ENCODE measurements at regions not wholly inside any gene's neighbourhood (a gene's known extent, or its start where the extent isn't known, plus 50 kb on each side); places are given as distances from the start of the nearest gene placed in this dataset.

DNA sequence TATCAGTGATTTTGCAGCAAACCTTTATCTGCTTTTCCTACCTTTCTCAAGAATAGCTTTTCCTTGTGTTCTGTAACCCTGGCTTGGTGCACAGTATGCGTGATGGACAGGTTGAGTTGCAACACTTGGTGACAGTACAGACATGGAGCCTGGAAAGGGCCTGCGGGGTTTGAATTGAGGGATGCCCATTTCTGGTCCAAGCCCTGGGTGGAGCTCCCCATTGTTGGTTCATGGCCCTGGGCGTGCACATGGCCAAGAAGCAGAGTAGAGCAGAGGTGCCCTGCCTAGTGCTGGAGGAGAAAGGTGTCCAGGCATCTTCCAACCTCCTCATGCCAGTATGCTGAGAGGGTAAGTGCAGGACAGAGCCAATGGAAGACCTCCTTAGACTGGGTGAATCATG, 106.6 kb upstream of the MKLN1 start:
- H3K27me3 Mint-ChIP-seq: no peaks in the 10 kb centered on the region
- peaks cover 2% of the 10 kb centered on the region for H3K4me1 Mint-ChIP-seq (ENCODE audit: unreplicated experiment)
- H3K36me3 Mint-ChIP-seq: no peaks in the 10 kb centered on the region
- no peak overlapping the region for H3K4me3 Mint-ChIP-seq
- TF ChIP-seq, protein P1, sequence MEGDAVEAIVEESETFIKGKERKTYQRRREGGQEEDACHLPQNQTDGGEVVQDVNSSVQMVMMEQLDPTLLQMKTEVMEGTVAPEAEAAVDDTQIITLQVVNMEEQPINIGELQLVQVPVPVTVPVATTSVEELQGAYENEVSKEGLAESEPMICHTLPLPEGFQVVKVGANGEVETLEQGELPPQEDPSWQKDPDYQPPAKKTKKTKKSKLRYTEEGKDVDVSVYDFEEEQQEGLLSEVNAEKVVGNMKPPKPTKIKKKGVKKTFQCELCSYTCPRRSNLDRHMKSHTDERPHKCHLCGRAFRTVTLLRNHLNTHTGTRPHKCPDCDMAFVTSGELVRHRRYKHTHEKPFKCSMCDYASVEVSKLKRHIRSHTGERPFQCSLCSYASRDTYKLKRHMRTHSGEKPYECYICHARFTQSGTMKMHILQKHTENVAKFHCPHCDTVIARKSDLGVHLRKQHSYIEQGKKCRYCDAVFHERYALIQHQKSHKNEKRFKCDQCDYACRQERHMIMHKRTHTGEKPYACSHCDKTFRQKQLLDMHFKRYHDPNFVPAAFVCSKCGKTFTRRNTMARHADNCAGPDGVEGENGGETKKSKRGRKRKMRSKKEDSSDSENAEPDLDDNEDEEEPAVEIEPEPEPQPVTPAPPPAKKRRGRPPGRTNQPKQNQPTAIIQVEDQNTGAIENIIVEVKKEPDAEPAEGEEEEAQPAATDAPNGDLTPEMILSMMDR (conservative IDR thresholded peaks at IDR 0.05): no peak
- no peak overlapping the region for H3K27ac Mint-ChIP-seq
- H3K9me3 Mint-ChIP-seq: peaks cover under 1% of the 10 kb centered on the region
- no peak for DNase-seq (ENCODE audit: extremely low spot score, unreplicated experiment)

DNA sequence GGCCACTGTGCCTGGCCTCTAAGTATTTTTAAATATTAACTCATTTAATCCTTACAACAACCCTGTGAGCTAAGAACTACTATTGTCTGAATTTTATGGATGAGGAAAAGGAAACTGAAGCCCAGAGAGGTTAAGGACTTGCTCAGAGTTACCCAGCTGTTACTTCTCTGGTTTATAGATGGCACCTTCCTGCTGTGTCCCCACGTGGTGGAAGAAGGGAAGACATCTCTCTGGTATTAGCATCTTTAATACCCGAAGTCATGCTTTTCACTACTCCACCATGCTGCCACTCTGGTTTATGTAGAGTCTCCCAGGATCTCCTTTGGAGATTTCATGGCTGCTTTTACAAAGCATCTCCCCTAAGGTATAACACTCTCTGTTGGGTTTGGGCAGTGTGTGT, 105.5 kb upstream of the MKLN1 start:
- Mint-ChIP-seq H3K9me3 (peaks cover 6% of the 10 kb centered on the region), H3K4me1 (ENCODE audit: unreplicated experiment) (peaks cover 8% of the 10 kb centered on the region), H3K27me3 (no peaks in the 10 kb centered on the region), H3K36me3 (no peaks in the 10 kb centered on the region), H3K27ac (no peak overlapping the region), H3K4me3 (no peak overlapping the region)
- no peak for DNase-seq (ENCODE audit: extremely low spot score, unreplicated experiment)
- TF ChIP-seq, protein P1 (conservative IDR thresholded peaks at IDR 0.05): no peak

DNA sequence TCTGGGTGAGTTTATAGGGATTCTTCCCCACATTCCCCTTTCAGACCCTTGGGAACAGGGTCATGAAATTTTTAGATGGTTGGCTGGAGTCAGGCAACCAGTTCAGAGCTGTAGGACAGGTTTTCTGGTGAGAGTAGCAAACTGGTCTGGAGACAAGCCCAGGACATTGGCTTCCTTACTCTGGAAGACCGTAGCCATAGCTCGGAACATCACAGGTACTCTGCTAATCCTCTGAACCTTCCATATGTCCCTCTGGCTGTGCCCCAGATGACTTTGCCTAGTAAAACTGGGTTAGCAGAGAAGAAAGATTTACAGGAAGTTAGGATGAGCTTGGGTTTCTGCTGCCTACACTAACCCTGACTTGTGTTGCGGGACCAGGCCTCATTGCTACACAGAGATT, 104.5 kb upstream of the MKLN1 start:
- no peak overlapping the region for H3K27ac Mint-ChIP-seq
- H3K9me3 Mint-ChIP-seq: peaks cover 6% of the 10 kb centered on the region
- no peak for DNase-seq (ENCODE audit: extremely low spot score, unreplicated experiment)
- no peak overlapping the region for H3K4me3 Mint-ChIP-seq
- peaks cover 8% of the 10 kb centered on the region for H3K4me1 Mint-ChIP-seq (ENCODE audit: unreplicated experiment)
- H3K27me3 Mint-ChIP-seq: no peaks in the 10 kb centered on the region
- no peaks in the 10 kb centered on the region for H3K36me3 Mint-ChIP-seq
- TF ChIP-seq, protein P1 (conservative IDR thresholded peaks at IDR 0.05): no peak

DNA sequence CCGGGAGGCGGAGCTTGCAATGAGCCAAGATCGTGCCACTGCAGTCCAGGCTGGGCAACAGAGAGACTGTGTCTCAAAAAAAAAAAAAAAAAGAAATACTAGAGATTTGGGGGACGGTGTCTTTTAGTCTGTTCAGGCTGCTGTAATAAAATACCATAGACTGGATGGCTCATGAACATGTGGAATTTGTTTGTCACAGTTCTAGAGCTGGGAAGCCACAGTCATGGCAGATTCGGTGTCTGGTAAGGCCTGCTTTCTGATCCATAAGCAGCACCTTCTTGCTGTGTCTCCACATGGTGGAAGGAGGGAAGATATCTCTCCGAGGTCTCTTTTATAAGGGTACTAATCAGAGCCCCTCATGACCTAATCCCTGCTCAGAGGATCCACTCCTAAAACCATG, 102.7 kb upstream of the MKLN1 start:
- no peak for DNase-seq (ENCODE audit: extremely low spot score, unreplicated experiment)
- peaks cover 8% of the 10 kb centered on the region for H3K4me1 Mint-ChIP-seq (ENCODE audit: unreplicated experiment)
- no peaks in the 10 kb centered on the region for H3K27me3 Mint-ChIP-seq
- peak overlapping the region; percentile 73 for H3K27ac Mint-ChIP-seq
- no peak overlapping the region for H3K4me3 Mint-ChIP-seq
- H3K36me3 Mint-ChIP-seq: no peaks in the 10 kb centered on the region
- TF ChIP-seq, protein P1 (conservative IDR thresholded peaks at IDR 0.05): no peak
- H3K9me3 Mint-ChIP-seq: peaks cover 6% of the 10 kb centered on the region

DNA sequence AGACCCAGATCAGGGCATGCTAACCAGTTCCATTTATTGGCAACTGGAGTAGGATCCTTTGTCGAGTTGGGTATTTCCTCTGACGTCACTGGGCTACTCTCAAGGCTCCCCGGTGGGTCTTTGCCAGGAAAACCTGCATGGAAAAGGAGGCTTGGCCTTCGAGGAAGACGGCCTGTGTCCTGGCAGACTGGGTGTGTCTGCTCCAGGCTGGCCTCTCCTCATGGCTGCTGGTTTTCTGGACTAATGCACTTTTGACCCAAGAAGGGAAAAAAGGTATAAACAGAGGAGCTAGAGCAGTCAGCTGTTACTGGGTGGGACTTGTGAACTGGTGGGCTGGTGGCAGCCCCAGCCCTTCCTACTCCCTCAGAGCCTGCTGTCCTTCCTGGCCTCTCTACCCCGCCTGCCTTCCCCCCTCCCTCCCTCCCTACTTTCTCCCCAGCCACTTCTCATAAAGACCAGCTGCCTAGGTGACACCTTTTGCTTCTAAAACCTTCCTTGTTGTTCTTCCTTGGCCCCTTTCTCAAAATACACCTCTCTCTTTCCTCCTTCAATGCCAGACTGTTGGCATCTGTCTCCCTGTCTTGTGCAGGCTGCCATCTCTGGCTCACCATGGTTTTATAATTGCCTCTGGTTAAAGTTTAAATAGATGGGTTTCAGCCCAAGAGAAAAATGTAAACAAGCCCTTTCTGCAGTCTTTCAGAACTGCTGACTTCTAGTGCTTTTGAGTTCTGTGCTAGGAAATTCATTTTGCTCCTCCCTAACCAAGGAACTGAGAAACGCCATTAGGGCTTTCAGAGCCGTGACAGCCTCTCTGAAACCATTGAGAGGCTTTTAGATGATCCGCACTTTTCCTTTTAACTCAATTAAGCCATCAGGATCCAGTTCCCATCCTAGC, 101.8 kb upstream of the MKLN1 start:
- peak overlapping the region; percentile 34 for H3K4me3 Mint-ChIP-seq
- TF ChIP-seq, protein P1 (conservative IDR thresholded peaks at IDR 0.05): no peak
- H3K9me3 Mint-ChIP-seq: peaks cover 6% of the 10 kb centered on the region
- H3K27me3 Mint-ChIP-seq: no peaks in the 10 kb centered on the region
- peak overlapping the region; percentile 73 for H3K27ac Mint-ChIP-seq
- H3K36me3 Mint-ChIP-seq: no peaks in the 10 kb centered on the region
- H3K4me1 Mint-ChIP-seq (ENCODE audit: unreplicated experiment): peaks cover 8% of the 10 kb centered on the region
- no peak for DNase-seq (ENCODE audit: extremely low spot score, unreplicated experiment)
